ENCODE measurements at regions not wholly inside any gene's neighbourhood (a gene's known extent, or its start where the extent isn't known, plus 50 kb on each side); places are given as distances from the start of the nearest gene placed in this dataset.

DNA sequence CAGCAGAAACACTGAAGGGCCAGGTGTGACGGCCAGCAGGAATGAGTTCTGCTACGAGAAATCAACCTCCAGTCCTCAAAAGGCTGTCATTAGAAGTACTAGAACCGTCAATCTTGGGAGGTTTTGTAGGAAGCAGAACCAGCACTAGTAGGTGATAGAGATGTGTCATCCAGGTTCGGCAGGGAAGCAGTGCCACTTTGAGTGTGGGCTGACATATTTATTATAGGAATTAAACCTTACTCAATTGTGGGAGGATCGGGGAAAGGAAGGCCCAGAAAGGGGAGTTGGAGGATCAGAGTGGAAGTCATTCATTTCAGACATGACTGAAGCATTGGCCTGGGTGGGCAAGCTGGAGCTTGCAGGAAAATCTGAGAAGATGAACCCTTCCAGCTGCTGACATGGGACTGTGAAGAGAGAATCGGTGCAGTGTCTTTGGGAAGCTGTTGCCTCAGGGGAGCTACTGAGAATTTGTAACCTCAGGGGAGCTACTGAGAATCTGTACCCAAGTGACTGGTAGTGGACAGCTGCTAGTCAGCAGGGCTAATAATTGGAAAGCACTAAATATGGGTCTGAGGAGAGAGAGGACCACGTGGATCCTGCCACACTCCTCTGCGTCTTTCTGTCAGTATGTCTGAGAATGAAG is 177.4 kb downstream of the SPRY1 start:
- no peaks in the 10 kb centered on the region for H3K4me1 Mint-ChIP-seq (ENCODE audit: low read depth)

GRCh38 chr4:123575291-123575690 is 178.7 kb downstream of the SPRY1 start:
- Mint-ChIP-seq H3K4me1 (ENCODE audit: low read depth) (no peaks in the 10 kb centered on the region), H3K27ac (no peak overlapping the region), H3K36me3 (ENCODE audit: low read depth) (peaks cover under 1% of the 10 kb centered on the region; the same call in 1 of the 2 replicates), H3K4me3 (no peak overlapping the region), H3K27me3 (ENCODE audit: insufficient read depth) (peaks cover 2% of the 10 kb centered on the region), H3K9me3 (peaks cover 5% of the 10 kb centered on the region)
- no peak for DNase-seq
- TF ChIP-seq, protein P1, sequence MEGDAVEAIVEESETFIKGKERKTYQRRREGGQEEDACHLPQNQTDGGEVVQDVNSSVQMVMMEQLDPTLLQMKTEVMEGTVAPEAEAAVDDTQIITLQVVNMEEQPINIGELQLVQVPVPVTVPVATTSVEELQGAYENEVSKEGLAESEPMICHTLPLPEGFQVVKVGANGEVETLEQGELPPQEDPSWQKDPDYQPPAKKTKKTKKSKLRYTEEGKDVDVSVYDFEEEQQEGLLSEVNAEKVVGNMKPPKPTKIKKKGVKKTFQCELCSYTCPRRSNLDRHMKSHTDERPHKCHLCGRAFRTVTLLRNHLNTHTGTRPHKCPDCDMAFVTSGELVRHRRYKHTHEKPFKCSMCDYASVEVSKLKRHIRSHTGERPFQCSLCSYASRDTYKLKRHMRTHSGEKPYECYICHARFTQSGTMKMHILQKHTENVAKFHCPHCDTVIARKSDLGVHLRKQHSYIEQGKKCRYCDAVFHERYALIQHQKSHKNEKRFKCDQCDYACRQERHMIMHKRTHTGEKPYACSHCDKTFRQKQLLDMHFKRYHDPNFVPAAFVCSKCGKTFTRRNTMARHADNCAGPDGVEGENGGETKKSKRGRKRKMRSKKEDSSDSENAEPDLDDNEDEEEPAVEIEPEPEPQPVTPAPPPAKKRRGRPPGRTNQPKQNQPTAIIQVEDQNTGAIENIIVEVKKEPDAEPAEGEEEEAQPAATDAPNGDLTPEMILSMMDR (IDR thresholded peaks at IDR 0.05), result no peak

More for the DNA sequence above, 177.4 kb downstream of the SPRY1 start:
- no peak for DNase-seq
- Mint-ChIP-seq H3K4me3 (no peak overlapping the region), H3K9me3 (no peaks in the 10 kb centered on the region), H3K27ac (no peak overlapping the region), H3K27me3 (ENCODE audit: insufficient read depth) (peaks cover 2% of the 10 kb centered on the region), H3K36me3 (ENCODE audit: low read depth) (no peaks in the 10 kb centered on the region)
- TF ChIP-seq, protein P1 (IDR thresholded peaks at IDR 0.05), result no peak

- H3K4me1 Mint-ChIP-seq (ENCODE audit: low read depth), result no peaks in the 10 kb centered on the region
- no peak for DNase-seq
- TF ChIP-seq, protein P1 (IDR thresholded peaks at IDR 0.05), result no peak
Measured at GRCh38 chr4:123577225-123577906, 180.8 kb downstream of the SPRY1 start.

DNA sequence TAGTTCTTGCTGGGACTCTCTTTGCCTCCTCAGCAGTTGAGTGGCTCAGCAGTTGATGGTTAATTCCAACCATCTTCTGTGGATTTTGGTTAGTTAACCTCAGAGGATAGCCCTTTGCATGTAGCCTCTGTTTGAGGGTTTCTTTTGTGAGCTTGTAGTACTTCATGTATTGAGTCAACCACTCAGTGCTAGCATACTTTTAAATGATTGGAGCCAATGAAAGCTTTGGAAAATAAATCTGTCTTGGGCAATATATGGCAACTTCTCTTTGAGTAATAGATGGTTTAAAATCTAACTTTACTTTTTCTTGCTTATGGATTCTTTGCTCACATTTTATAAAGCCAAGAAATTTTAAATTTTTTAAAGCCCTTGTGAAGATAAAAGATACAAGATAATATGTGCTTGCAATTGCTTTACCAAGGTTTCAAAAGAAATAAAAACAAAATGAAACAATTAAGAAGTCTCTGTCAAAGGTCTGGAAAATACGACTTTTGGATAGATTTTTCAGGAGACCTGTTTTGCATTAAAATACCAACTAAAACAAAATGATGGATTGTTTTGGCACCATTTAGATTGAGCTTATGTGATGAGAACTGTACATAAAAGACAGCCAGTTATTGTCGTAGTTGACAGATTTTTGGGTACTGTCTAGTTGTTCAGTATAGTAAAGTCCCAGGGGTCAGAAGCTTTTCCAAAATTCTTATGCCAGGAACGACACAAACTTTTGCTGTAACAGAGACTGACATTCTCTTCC is 181.9 kb downstream of the SPRY1 start:
- H3K4me1 Mint-ChIP-seq (ENCODE audit: low read depth), result no peaks in the 10 kb centered on the region
- TF ChIP-seq, protein P1 (IDR thresholded peaks at IDR 0.05), result no peak
- DNase-seq, result no peak
- peaks cover 24% of the 10 kb centered on the region for H3K9me3 Mint-ChIP-seq
- peaks cover 15% of the 10 kb centered on the region for H3K36me3 Mint-ChIP-seq (ENCODE audit: low read depth)
- H3K4me3 Mint-ChIP-seq, result no peak overlapping the region
- peaks cover 2% of the 10 kb centered on the region for H3K27me3 Mint-ChIP-seq (ENCODE audit: insufficient read depth)
- no peak overlapping the region for H3K27ac Mint-ChIP-seq

More at GRCh38 chr4:123577225-123577906, 180.8 kb downstream of the SPRY1 start:
- Mint-ChIP-seq H3K9me3 (peaks cover 24% of the 10 kb centered on the region), H3K27me3 (ENCODE audit: insufficient read depth) (peaks cover 2% of the 10 kb centered on the region), H3K27ac (no peak overlapping the region), H3K36me3 (ENCODE audit: low read depth) (peaks cover 15% of the 10 kb centered on the region), H3K4me3 (no peak overlapping the region)

DNA sequence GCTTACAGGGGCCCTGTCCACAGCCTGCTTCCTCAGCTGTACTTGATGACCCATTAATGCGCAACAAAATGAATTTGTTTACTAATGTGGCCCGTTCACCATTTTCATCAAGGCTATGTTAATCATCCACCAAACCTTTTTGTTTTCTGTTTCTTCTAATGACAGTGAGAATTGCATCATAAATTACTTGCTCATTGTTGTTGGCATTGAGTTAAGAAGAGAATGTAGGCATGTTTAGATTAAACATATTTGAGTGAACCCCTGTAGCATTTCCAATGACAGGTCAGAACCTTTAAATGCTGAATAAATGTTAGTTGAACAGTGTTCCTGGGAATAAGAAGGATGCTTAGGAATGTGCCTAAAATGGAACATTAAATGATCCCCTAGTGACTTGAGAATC is 183.4 kb downstream of the SPRY1 start:
- H3K4me1 Mint-ChIP-seq (ENCODE audit: low read depth), result no peaks in the 10 kb centered on the region
- peaks cover 2% of the 10 kb centered on the region; the same call in 1 of the 2 replicates for H3K27me3 Mint-ChIP-seq (ENCODE audit: insufficient read depth)
- TF ChIP-seq, protein P1 (IDR thresholded peaks at IDR 0.05), result no peak
- H3K27ac Mint-ChIP-seq, result no peak overlapping the region
- H3K36me3 Mint-ChIP-seq (ENCODE audit: low read depth), result peaks cover 15% of the 10 kb centered on the region
- H3K4me3 Mint-ChIP-seq, result no peak overlapping the region
- DNase-seq, result no peak
- peaks cover 24% of the 10 kb centered on the region for H3K9me3 Mint-ChIP-seq
